ENCODE measurements at regions not wholly inside any gene's neighbourhood (a gene's known extent, or its start where the extent isn't known, plus 50 kb on each side); places are given as distances from the start of the nearest gene placed in this dataset.

DNA sequence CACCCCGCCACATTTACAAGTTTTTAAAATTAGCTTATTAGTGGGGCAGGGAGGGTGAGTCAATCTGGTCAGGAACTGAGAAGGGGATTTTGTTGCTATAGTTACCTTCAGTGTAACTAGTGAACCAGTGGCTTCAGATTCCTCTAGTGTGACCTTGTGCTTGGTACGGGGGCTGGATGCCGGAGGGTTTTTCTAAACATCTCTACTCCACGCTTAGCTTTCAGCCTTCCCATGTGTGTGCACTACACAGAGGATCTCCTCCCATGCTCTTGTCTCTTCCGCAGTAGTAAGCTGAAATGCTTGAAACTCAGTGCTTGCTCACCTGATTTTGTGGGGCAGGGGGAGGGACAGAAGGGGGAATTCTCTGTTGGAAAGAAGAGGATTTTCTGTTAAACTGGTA is 67.9 kb upstream of the AKAP13 start:
- peak in 1 of 5 experiments; percentile 23 for DNase-seq

DNA sequence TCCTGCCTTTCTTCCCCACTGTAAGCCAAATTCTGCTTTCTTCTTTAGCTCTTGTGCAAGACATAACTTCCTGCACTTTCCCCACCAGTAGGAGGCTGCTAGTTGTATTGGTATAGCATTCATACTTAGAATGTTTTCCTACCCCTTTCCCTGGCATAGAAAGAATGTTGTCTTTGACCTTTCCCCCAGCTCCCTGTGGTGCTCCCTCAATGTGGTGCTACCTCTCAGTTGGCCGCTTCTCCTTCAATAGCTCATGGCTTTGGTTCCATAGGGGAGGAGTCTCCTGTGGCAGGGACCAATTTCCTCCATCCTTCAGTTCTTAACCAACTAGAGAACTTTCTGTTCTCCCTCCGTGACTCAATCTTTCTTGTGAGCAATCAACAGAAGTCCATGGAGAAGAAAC is 67.5 kb upstream of the AKAP13 start:
- no peak for DNase-seq

GRCh38 chr15:85313339-85313738 is 67.1 kb upstream of the AKAP13 start:
- no peak for DNase-seq

DNA sequence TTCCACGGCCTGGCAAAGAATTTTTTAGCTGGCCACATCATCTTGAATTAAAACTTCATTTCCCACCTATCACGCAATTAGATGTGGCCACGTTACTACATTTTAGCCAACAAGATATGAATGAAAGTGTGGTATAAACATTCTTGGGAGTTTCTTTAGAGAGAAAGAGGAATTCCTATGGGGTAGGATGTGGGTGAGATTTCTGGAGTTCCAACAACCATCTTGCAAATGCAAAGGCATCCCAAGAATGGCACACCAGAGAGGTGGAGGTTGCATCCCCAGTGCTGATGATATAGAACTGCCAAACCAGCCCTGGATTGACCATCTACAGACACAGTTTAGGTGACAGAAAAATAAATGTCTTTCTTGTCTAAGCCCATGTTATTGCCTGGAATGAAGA is 66.3 kb upstream of the AKAP13 start:
- DNase-seq = no peak

DNA sequence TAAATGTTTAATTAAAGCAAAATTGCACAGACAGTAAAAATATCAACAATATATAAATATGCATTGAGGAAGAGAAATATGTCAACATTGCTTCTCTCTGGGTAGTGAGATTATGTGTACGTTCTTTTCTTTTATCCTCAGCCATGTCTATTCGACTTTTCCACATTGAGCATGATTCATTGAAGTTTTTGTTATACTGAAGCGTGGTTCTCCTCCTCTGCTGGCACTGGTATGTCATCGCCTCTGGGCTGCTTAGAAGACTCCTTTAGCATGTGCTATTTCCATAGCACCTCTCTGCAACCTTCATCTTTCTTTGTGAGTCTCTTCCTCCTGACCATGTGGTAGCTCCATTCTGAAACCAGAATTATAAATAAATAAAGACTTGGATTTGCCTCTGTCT is 65.8 kb upstream of the AKAP13 start:
- DNase-seq = no peak

DNA sequence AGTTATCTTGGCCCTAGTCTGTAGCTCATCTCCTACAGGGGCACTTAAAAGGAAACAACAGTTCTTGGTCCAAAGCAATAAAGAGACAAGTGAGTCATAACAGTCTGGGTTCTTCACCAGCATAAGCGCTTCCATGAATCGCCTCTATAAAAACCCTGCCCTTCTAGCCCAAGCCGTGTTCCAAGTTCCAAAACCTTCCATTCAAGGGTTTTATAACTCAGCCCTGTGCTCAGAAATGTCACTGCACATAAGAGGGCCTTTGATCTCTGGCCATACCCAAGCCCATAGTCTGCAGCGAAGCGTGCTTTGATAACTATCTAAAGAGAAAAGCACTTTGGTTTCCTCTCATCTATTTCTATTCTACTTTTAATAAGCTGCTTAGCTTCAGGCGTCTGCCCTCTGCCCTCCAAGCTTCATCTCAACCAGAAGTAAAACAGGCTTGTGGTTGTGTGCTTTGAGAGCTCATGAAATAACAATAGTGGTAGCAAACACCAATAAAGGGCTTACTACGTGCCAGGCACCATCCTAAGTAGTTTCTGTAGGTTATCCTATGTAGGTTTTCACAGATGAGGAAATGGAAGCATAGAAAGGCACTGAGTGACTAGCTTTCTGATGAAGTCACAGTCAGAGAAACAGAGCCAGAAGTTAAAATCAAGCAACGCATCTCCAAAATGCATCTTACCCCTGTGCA is 64.0 kb upstream of the AKAP13 start:
- peak in 1 of 5 experiments; percentile 86 for DNase-seq

- peak in 1 of 5 experiments; percentile 95 for DNase-seq
Observed at GRCh38 chr15:85318048-85318731, 62.2 kb upstream of the AKAP13 start.

DNA sequence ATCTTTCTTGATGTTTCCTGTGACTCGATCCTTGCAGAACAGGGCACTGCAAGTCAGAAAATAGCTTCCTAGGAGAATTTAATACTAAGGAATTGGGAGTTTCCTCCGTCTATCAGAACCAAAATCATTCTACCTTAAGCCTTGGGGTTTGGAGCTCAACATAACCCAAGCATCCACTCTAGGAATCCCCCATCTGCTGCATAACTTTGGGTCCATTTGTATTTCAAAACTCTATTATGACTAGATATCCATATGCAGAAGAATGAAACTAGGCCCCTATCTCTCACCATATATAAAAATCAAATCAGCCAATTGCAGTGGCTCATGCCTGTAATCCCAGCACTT is 61.7 kb upstream of the AKAP13 start:
- DNase-seq = no peak

DNA sequence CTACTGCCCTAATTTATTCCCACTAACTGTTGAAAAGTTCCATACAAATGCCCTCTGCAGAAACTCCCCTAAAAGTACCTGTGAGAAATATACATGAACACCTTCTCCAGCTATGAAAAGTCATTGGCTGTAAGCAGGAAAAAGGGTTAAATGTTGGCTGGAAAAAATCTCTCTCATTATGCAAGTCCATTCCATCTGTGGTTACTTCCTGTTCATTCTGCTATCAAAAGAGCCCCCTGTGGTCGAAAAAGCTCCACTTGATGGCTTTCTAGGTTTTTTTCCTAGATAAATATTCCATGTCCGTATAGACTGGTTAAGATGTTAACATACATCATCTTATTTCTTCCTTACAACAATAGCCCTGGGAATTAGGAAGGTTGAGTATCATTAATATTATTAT is 56.2 kb upstream of the AKAP13 start:
- DNase-seq = no peak

- DNase-seq = no peak
Observed at GRCh38 chr15:85325834-85326233, 54.6 kb upstream of the AKAP13 start.

DNA sequence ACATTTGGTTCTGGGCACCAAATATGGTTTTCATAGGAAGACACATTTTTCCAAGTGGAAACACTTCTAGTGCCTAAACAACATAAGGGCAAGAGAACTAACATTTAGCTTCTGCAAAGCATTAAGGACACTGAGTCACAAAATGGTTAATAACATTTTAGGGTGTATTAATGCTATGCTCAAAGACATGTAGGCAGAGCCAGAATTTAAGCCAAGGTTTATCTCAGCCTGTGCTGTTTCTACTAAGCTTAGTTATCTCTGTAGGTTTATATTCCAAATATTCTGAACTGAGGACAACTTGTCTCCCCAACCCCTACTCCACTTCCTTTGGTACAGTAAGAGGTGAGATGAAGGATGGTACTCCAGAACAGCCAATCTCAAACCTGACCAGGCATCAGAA is 54.1 kb upstream of the AKAP13 start:
- DNase-seq = no peak

DNA sequence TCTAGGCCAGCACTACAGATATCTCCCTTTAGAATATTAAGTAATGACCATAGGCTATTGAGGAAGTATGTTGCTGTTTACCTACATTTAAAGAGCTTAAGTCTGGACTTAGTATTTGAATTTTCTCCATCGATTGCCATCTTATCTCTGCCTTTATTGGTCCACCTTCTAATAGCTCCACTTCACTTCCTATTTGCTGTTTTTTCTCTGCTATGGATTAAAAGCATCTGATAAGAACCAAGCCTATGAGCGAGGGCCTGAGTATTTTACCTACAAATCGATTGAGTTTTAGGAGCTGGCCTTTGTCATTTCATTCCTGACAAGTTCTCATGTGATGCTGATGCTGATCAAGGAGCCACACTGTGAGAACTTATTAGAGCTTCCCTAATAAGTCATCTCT is 52.6 kb upstream of the AKAP13 start:
- no peak for DNase-seq

GRCh38 chr15:85329561-85330422 is 50.6 kb upstream of the AKAP13 start:
- peak in 2 of 5 experiments; percentile 23 to 87 for DNase-seq
